GM19328 (cell line): ENCODE measurements at regions not wholly inside any gene's neighbourhood (a gene's known extent, or its start where the extent isn't known, plus 50 kb on each side); places are given as distances from the start of the nearest gene placed in this dataset.

Experiments used
- ATAC-seq: cut with Tn5 transposase; IDR thresholded peaks from one replicate; pipeline ENCODE4 v1.9.1; 2021; ENCODE audit warnings: mild to moderate bottlenecking, moderate library complexity; ENCODE audit not compliant: unreplicated experiment

DNA sequence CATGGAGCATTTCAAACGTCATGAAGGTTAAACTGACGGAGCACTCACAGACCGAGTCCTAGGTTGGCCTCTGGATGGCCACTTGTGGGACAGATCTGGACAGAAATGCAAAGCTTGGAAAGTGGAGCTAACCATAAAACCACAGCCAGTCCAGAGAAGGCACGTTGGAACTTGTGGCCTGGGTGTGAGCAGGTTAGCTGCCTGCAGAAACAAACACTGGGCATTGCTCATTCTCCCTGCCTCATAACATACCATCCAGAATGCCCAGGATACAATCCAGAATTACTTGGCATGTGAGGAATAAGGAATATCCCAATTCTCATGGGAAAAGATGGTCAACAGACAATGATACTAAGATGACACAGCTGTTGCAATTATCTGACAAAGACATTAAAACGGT lies 1005.0 kb downstream of the TBC1D22A start:
- no peak for ATAC-seq

GRCh38 chr22:47765757-47766156 lies 1003.3 kb downstream of the TBC1D22A start:
- no peak for ATAC-seq

GRCh38 chr22:47762141-47762540 lies 999.7 kb downstream of the TBC1D22A start:
- no peak for ATAC-seq

DNA sequence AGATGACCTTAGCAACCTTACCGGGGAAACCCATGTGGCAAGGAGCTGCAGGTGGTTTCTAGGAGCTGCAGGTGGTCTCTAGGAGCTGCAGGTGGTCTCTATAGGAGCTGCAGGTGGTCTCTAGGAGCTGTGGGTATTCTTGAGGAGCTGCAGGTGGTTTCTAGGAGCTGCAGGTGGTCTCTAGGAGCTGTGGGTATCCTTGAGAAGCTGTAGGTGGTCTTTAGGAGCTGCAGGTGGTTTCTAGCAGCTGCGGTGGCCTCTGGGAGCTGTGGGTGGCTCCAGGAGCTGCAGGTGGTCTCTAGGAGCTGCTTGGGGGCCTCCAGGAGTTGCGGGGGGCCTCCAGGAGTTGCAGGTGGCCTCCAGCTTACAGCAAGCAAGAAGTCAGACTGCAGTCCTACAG lies 997.5 kb downstream of the TBC1D22A start:
- ATAC-seq = no peak

DNA sequence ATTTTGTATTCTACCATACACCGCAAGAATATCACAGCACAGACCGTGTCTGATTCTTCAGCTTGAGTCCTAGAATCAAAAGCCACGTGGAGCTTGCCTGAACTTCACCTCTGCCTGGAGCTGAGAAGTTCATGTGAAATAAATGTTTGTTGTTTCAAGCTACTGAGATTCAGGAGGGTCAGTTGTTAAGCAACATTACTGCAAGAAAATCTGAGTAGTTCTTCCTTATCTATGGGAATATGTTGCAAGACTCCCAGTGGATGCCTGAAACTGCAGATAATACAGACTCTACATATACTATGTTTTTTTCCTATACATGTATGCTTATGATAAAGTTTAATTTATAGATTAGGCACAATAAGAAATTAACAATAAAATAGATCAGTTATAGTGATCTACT lies 995.3 kb downstream of the TBC1D22A start:
- ATAC-seq = no peak

- ATAC-seq = no peak
These were observed 987.6 kb downstream of the TBC1D22A start for GRCh38 chr22:47750086-47750485.

- ATAC-seq = no peak
These were observed 986.5 kb downstream of the TBC1D22A start for GRCh38 chr22:47748957-47749356.

DNA sequence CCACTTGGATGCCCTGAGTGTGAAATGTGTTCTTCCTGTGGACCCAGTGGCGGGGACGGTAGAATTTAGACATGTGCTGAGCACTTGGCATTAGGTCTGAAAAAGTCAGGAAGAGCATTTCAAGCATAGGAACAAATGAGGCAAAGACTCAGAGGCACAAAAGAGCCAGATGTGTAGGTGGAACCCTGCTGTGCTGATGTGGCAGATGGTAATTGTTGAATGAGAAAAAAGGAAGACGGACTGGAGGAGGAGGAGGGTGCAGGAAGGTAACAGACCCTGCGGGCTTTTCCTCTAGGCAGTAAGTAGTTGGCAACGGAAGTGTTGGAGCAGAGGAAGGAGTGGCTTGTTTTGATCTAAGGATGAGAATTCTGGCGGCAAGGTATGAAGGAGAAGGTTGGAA lies 985.8 kb downstream of the TBC1D22A start:
- ATAC-seq = no peak

GRCh38 chr22:47740109-47740805 lies 977.8 kb downstream of the TBC1D22A start:
- no peak for ATAC-seq

DNA sequence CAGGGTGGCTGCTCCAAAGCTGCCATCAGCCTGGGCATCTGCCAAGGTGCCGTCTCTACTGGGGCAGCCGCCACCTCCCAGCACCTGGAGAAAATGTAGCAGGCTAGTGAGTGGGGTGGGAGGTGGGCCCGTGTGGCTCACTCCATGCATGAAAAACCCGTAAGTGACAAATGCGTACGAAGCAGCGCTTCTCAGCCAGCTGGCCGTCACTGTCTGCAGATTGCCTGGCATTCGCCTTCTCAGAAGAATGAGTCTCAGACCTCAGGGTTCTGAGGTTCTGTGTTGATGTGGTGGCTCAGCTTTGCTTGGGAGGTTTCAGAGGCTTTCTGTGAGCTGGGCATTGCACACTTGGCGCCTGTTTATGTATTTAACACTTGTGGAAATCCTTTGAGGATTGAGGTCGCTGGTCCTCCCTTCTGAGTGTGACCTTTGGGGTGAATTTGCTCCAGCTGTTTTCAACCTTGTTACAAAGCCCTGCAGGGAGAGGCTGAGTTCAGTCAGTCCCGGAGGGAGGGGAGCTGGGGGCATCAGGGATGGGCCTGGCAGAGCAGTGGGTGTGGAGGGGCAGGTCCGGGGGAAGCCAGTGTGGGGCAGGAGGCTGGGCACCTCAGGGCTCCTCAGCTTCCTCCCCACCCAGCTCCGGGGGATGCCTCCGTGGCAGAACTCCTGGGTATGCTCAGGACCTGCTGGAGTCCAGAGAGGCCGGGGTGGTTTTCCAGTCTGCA lies 977.0 kb downstream of the TBC1D22A start:
- ATAC-seq = no peak

DNA sequence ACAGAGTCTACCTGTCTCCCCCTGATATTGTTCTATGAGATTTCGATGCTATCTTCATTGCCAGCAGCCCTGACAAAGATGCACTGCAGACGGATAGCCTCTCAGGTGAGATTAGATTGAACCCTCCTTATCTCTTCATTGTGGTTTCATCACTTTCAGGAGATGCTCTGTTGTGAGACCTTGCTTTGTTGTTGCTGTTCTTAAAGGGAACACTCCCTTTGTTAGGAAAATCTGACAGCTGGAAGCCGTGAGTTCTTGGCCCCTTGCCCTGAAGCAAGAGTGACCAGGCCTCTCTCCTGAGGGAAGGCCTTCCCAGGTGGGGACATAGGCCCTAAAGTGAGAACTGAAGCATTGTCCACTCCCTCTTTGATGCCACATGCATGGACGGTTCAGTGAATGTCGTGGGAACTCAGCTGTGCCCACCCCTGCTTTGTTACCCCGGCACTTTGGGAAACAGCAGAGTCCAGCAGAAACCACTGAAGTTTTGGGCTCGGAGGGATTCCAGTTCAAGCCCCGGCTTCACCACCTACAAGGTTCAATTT lies 976.1 kb downstream of the TBC1D22A start:
- ATAC-seq = no peak

- ATAC-seq = no peak
These were observed 974.0 kb downstream of the TBC1D22A start for GRCh38 chr22:47736186-47737034.

DNA sequence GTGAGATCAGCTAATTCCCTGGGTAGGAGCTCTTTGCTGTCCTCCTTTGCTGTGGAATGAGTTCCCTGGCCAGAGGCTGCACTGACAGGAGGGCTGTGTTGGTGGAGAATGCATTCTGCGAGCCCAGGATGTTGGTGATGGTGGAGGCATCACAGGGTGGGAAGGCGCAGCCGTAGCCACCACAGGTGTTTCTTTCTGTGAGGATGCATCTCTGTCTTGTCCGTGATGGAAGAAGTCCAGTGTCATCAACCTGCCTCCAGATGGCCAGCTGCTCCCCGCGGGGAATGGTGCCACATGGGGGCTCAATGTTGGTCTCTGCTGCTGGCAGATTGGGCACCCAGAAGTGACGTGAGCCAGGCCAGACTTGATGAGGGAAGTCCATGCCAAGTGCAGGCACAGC lies 972.1 kb downstream of the TBC1D22A start:
- ATAC-seq = no peak

DNA sequence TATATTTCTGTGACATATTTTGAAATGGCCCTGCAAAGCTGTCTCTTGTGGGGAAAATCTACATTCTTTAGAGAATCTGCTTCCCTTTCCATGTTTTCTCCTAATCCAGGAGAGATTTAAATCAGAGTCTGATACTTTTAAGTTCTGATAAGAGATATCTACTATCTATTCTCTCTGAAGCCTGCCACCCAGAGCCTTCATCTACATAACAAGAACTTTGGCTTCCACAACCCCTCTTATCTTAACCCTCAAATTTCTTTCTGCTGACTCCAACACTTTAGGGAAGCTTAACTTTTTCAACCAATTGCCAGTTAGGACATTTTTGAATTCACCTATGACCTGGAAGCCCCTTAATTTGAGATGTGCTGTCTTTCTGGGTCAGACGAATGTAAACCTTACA lies 965.2 kb downstream of the TBC1D22A start:
- ATAC-seq = no peak

DNA sequence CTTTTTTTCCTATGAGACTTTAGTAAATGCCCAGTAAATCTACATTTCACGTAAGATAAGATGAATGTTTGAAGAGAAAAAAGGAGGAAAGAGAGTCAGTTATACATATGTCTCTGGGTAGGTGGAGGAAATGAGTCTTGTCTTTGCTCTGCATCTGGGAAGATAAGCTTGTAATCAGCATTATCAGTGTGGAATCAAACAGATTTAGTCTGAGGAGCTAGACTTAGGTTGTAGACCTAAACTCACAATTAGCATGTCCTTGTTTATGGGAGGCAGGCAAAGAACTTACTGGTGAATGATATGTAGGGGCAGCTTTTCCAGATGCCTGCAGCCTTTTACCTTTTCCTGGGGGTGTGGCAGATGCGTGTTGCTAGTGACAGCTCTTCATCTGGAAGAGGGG lies 962.3 kb downstream of the TBC1D22A start:
- ATAC-seq = no peak

DNA sequence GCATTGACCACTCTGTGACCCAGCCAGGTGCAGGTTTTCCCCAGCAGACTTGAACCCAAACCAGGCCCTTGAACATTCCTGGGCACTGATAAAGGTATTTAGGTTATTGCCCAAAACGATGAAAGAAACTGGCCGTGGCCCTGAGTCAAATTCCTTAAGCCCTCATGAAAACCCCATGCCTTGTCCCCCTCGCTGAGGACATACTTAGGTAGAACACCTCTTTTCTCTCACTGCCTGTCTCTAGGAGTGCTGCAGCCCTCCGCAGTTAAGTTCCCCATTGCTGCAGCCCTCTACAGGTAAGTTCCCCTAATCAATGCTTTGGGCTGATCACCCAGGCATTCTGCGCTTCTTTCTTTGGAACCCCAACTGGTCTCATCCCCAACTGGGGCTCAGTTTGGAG lies 961.6 kb downstream of the TBC1D22A start:
- no peak for ATAC-seq

DNA sequence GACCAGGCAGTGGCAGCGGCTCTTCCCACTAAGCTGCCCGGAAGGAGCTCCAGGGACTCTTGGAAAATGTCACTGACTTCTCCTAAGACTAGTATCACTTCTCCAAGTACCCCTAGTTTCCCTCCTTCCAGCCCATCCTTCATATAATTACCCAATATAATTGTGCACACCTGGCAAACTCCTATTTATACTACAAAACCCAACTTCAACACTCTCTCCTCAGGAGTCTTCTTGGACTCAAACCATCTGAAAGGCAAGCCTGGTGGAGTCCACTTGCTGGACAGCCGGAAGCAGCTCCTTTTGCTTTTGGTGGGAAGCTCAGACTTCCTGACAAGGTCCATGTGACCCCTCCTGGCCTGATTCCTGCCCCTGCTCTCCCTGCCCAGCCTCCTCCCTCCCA lies 955.9 kb downstream of the TBC1D22A start:
- no peak for ATAC-seq

DNA sequence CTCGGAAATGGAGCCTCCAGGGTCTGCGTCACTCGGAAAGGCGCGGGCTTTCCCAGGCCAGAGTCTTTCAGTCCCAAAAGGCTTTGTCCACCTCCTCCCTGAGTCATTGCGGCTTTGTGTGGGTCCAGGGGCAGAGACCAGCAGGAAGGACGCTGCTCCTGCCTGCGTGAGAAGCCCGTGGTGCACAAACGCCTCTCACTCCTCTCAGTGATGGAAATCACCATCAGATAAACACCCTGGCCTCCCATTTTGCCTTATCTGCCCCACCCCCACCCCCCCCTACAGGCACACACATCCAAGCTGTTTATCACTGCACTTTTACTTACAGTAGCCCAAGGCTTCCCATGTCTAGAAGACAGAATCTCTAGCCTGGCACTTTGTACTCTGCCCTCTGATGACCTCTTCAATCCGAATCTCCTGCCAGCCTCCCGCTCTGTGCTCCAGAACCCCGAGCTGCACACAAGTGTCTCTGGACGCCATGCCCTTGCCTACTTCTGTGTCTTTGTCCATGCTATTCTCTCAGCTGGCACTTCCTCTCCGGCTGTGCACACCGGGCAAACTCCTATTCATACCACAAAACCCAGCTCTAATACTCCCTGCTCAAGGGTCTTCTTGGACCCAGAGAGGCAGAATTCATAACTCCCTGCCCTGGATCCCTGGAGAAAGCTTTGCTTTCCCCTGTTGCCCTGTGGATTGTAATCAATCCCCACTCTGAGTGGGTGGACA lies 954.6 kb downstream of the TBC1D22A start:
- no peak for ATAC-seq

- no peak for ATAC-seq
These were observed 953.6 kb downstream of the TBC1D22A start for GRCh38 chr22:47715866-47716578.

DNA sequence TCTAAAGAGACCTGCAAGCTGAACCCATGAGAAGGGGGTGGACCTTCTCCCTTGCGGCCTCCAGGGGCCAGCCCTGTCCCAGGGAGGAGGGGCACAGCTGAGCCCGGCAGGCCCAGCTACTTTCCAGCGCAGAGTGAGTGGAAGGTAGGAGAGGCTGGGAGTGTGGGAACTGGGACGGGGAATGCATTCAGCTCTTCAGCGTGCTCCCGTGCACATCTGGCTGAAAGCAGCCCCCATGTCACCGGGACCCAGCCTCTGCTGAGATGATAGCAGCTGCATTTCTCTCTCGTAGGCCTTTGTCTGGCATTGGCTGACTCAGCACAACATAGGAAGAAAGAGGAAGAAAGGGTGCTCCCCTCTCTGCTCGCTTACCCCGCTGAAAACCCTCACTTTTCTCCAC lies 951.5 kb downstream of the TBC1D22A start:
- ATAC-seq = no peak
